Suprapubic skin (tissue), 4 donors: ENCODE measurements at regions not wholly inside any gene's neighbourhood (a gene's known extent, or its start where the extent isn't known, plus 50 kb on each side); places are given as distances from the start of the nearest gene placed in this dataset.

Experiments used
- DNase-seq, 2 donors: peaks; one replicate each; pipeline ENCODE4 v3.0.0-alpha.2; 2019; ENCODE audit warnings: low spot score in 2 of 2
- H3K27ac ChIP-seq: fragments of 200-600 bp; sonication (generic); one replicate; pipeline ENCODE4 v1.5.1; 2019
- H3K27me3 ChIP-seq: fragments of 200-600 bp; sonication (generic); one replicate; pipeline ENCODE4 v1.5.1; 2019
- H3K36me3 ChIP-seq: fragments of 200-600 bp; sonication (generic); one replicate; pipeline ENCODE4 v1.5.1; 2019
- H3K4me1 ChIP-seq: fragments of 200-600 bp; sonication (generic); one replicate; pipeline ENCODE4 v1.5.1; 2019
- H3K4me3 ChIP-seq: fragments of 200-600 bp; sonication (generic); one replicate; pipeline ENCODE4 v1.5.1; 2019; ENCODE audit warnings: mild to moderate bottlenecking
- H3K9me3 ChIP-seq: fragments of 200-600 bp; sonication (generic); one replicate; pipeline ENCODE4 v1.5.1; 2019
- CTCF ChIP-seq, 2 donors: fragments of 200-600 bp in 1 of 2; fragments of 450-650 bp in 1 of 2; sonication (generic) in 1 of 2; IDR thresholded peaks; one replicate each; pipeline ENCODE4 v1.5.1; 2016 to 2019; ENCODE audit warnings: antibody characterized with exemption in 2 of 2, mild to moderate bottlenecking in 1 of 2, moderate library complexity in 1 of 2
- EP300 ChIP-seq: sonication (generic); formaldehyde crosslinking; IDR thresholded peaks from one replicate; pipeline ENCODE4 v1.6.1; 2017; ENCODE audit warnings: antibody characterized with exemption
- POLR2A ChIP-seq, 2 donors: fragments of 450-650 bp; IDR thresholded peaks; one replicate each; pipeline ENCODE4 v1.6.1; 2017; ENCODE audit warnings: antibody characterized with exemption in 2 of 2, mild to moderate bottlenecking in 2 of 2, moderate library complexity in 2 of 2
- POLR2AphosphoS5 ChIP-seq, 3 donors: sonication (generic); formaldehyde crosslinking; IDR thresholded peaks; one replicate each; pipeline ENCODE4 v1.6.1; 2017; ENCODE audit warnings: antibody characterized with exemption in 3 of 3
- WGBS: methylation state at CpG from one replicate; pipeline ENCODE4 v1.1.5; 2018; 5-methylcytosine and 5-hydroxymethylcytosine counted together

DNA sequence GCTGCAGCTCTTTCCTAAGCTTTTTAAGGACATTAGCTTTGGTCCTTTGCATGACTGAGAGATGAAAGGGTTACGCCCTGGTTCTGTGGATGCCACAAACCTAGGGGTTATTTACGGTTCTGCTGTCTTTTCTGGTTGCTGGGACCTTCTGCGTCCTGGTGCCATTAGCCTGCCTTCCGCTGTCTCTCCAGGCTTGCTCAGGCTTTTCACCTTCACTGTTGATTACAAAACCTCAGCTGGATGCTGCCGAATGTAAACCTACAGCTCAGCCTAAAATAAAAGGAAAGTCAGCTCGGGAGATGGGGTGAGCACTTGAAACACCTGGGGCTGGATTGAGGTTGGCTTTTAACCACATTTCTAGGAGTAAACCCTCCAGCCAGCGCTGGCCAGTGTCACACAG is 130.9 kb upstream of the ARHGAP28 start:
- TF ChIP-seq CTCF (IDR thresholded peaks at IDR 0.05) (no peak), POLR2AphosphoS5 (IDR thresholded peaks at IDR 0.05) (no peak), POLR2A (IDR thresholded peaks at IDR 0.05) (no peak), EP300 (no peak)
- H3K4me1 ChIP-seq, result peaks cover 4% of the 10 kb centered on the region
- WGBS, result 81% methylated on average over 7 of the region's 7 CpGs
- DNase-seq, result no peak
- no peaks in the 10 kb centered on the region for H3K36me3 ChIP-seq
- no peak overlapping the region for H3K4me3 ChIP-seq
- no peaks in the 10 kb centered on the region for H3K27me3 ChIP-seq
- H3K27ac ChIP-seq, result no peak overlapping the region
- H3K9me3 ChIP-seq, result no peaks in the 10 kb centered on the region

DNA sequence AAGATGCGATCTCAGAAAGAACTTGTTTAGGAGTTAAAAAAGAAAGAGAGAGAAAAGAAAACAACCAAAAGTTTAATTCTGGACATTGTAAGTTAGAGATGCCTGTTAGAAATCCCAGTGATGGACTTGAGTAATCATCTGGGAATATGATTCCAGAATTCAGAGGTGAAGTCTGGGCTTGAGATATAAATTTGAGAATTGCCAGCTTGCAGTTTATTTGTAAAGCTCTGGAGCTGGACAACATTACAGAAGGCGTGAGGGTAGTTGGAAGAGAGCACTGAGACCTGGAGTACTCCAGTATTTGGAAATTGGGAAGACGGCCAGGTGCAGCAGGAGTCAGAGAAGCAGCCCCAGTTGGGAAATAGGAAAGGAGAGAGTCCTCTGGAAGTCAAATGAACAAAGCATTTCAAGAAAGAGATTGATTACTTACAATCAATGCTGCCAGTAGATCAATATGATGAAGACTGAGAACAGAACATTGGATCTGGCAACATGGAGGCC is 128.8 kb upstream of the ARHGAP28 start:
- WGBS, result 80% methylated on average over 3 of the region's 3 CpGs
- Histone ChIP-seq H3K27me3 (no peaks in the 10 kb centered on the region), H3K9me3 (no peaks in the 10 kb centered on the region), H3K27ac (no peak overlapping the region), H3K36me3 (no peaks in the 10 kb centered on the region), H3K4me3 (no peak overlapping the region), H3K4me1 (peaks cover 4% of the 10 kb centered on the region)
- DNase-seq, result no peak
- no peak for TF ChIP-seq POLR2A (IDR thresholded peaks at IDR 0.05)
- no peak for TF ChIP-seq EP300
- TF ChIP-seq CTCF (IDR thresholded peaks at IDR 0.05), result no peak
- TF ChIP-seq POLR2AphosphoS5 (IDR thresholded peaks at IDR 0.05), result no peak

DNA sequence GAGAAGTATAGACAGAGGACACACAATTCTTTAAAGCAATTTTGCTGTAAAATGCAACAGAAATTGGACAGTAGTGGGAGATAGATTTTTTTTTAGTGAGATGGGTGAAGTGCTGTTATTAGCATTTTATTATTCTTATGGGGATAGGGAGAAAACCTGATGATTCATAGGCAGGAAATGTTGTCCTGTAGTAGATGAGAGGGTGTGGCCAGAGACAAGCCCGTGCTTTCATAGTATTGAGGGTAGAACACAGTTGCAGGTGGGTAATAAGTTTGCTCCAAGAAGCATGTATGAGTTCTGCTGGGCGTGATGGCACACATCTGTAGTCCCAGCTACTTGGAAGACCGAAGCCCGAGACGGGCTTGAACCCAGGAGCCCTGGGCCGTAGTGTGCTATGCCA is 128.3 kb upstream of the ARHGAP28 start:
- peaks cover 4% of the 10 kb centered on the region for H3K4me1 ChIP-seq
- H3K36me3 ChIP-seq, result no peaks in the 10 kb centered on the region
- H3K9me3 ChIP-seq, result no peaks in the 10 kb centered on the region
- H3K27ac ChIP-seq, result no peak overlapping the region
- no peak for DNase-seq
- H3K4me3 ChIP-seq, result no peak overlapping the region
- 28% methylated on average over 6 of the region's 6 CpGs for WGBS
- no peaks in the 10 kb centered on the region for H3K27me3 ChIP-seq
- TF ChIP-seq EP300 (no peak), CTCF (IDR thresholded peaks at IDR 0.05) (no peak), POLR2A (IDR thresholded peaks at IDR 0.05) (no peak), POLR2AphosphoS5 (IDR thresholded peaks at IDR 0.05) (no peak)

DNA sequence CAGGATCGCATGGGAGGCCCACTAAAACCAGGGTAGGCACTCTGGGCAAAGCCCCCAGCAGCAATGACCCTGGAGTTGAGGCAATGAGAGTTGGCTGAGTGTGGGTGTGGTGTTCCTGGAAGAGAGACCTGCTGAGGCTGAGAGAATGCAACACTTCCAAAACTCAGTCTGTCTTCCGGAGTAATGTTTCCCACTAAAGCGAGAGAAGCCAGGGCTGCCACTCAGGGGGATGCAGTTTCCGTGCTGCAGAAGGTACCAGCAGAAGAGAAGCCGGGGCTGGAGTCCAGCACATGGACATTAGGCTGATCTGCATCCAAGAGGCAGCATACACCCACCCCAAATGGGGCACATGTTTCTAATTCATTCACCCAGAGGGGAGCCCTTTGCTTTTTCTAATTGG is 127.2 kb upstream of the ARHGAP28 start:
- H3K27ac ChIP-seq, result no peak overlapping the region
- H3K4me1 ChIP-seq, result peaks cover 4% of the 10 kb centered on the region
- no peak for DNase-seq
- 62% methylated on average over 5 of the region's 5 CpGs for WGBS
- TF ChIP-seq POLR2AphosphoS5 (IDR thresholded peaks at IDR 0.05), result no peak
- H3K4me3 ChIP-seq, result no peak overlapping the region
- no peaks in the 10 kb centered on the region for H3K27me3 ChIP-seq
- H3K9me3 ChIP-seq, result no peaks in the 10 kb centered on the region
- no peaks in the 10 kb centered on the region for H3K36me3 ChIP-seq

GRCh38 chr18:6604573-6604941 is 125.0 kb upstream of the ARHGAP28 start:
- Histone ChIP-seq H3K4me1 (peaks cover 7% of the 10 kb centered on the region), H3K36me3 (no peaks in the 10 kb centered on the region), H3K27me3 (no peaks in the 10 kb centered on the region), H3K27ac (no peak overlapping the region), H3K4me3 (no peak overlapping the region), H3K9me3 (no peaks in the 10 kb centered on the region)
- WGBS, result 43% methylated on average over 3 of the region's 3 CpGs
- DNase-seq, result no peak
- TF ChIP-seq EP300 (no peak), POLR2AphosphoS5 (IDR thresholded peaks at IDR 0.05) (no peak), CTCF (IDR thresholded peaks at IDR 0.05) (no peak), POLR2A (IDR thresholded peaks at IDR 0.05) (no peak)

GRCh38 chr18:6605115-6605869 is 124.2 kb upstream of the ARHGAP28 start:
- H3K36me3 ChIP-seq, result no peaks in the 10 kb centered on the region
- H3K27ac ChIP-seq, result no peak overlapping the region
- H3K4me3 ChIP-seq, result no peak overlapping the region
- H3K27me3 ChIP-seq, result no peaks in the 10 kb centered on the region
- TF ChIP-seq CTCF (IDR thresholded peaks at IDR 0.05) (no peak), POLR2AphosphoS5 (IDR thresholded peaks at IDR 0.05) (no peak), EP300 (no peak), POLR2A (IDR thresholded peaks at IDR 0.05) (no peak)
- WGBS, result 60% methylated on average over 6 of the region's 6 CpGs
- H3K9me3 ChIP-seq, result no peaks in the 10 kb centered on the region
- DNase-seq, result no peak
- H3K4me1 ChIP-seq, result peaks cover 12% of the 10 kb centered on the region
